Liver (tissue), 3 donors: ENCODE measurements at regions not wholly inside any gene's neighbourhood (a gene's known extent, or its start where the extent isn't known, plus 50 kb on each side); places are given as distances from the start of the nearest gene placed in this dataset.

Experiments
- GABPA ChIP-seq, 2 donors: IDR thresholded peaks in 1 of 2; conservative IDR thresholded peaks in 1 of 2; 2 replicates each; pipeline ENCODE4 v1.6.1; 2016; ENCODE audit warnings: antibody characterized with exemption in 2 of 2, mild to moderate bottlenecking in 1 of 2, moderate library complexity in 1 of 2
- RXRA ChIP-seq, 2 donors: IDR thresholded peaks; 2 replicates each; pipeline ENCODE4 v1.6.1; 2017 to 2018; ENCODE audit warnings: antibody characterized with exemption in 2 of 2, mild to moderate bottlenecking in 1 of 2
- TF ChIP-seq, protein P1 (sequence below): fragments of 150-350 bp; IDR thresholded peaks from 2 replicates; pipeline ENCODE4 v1.5.1; 2017; ENCODE audit warnings: improper control_type of control experiment, low read depth, low read length; ENCODE audit not compliant: missing input control
- donor health status: healthy.
- donor health status: healthy.

DNA sequence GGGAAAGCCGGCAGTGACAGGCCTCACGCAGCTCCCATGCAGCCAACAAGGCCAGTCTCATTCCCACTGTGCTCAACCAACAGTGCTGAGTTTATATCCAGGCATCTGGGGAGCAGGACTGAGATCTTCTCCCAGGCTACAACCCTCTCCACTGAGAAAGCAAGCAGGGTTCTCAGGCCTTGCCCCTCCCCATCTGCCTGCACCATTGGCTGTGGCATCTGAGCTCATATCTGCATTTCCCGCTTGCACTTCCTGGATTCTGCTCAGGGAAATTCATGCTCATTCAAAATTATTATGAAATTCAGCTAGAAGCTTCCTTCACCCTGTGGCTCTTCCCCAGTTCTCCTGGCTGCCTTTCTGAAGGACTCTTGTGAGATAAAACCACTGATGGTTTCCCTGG is 1029.0 kb downstream of the GRM8 start:
- TF ChIP-seq, protein P1, sequence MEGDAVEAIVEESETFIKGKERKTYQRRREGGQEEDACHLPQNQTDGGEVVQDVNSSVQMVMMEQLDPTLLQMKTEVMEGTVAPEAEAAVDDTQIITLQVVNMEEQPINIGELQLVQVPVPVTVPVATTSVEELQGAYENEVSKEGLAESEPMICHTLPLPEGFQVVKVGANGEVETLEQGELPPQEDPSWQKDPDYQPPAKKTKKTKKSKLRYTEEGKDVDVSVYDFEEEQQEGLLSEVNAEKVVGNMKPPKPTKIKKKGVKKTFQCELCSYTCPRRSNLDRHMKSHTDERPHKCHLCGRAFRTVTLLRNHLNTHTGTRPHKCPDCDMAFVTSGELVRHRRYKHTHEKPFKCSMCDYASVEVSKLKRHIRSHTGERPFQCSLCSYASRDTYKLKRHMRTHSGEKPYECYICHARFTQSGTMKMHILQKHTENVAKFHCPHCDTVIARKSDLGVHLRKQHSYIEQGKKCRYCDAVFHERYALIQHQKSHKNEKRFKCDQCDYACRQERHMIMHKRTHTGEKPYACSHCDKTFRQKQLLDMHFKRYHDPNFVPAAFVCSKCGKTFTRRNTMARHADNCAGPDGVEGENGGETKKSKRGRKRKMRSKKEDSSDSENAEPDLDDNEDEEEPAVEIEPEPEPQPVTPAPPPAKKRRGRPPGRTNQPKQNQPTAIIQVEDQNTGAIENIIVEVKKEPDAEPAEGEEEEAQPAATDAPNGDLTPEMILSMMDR = no peak
- TF ChIP-seq RXRA (IDR thresholded peaks at IDR 0.05) (no peak), GABPA (IDR thresholded peaks at IDR 0.05 in 1 of 2, conservative IDR thresholded peaks at IDR 0.05 in 1 of 2) (no peak)
